ENCODE measurements at regions not wholly inside any gene's neighbourhood (a gene's known extent, or its start where the extent isn't known, plus 50 kb on each side); places are given as distances from the start of the nearest gene placed in this dataset.

DNA sequence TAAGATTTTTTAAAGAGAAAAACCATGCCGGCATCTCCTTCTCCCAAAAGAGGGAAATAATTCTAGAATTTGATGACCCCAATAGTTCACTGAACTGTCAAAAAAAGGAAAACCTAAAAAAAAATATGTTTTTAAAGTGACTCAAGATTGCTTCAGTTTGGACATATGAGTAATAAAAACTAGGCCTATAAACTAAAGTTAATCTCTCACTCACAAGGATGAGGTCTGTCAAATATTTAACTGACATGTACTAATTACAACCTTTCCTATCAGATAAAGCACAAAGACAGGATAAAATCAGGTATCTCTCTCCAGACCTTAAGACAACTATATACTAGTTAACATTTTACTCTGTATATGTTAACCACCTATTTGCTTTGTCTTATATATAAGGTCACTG, 231.9 kb downstream of the NSUN3 start:
- Histone ChIP-seq H3K27me3 (ENCODE audit: control insufficient read depth, insufficient read depth, low read length, poor library complexity, severe bottlenecking) (no peaks in the 10 kb centered on the region), H3K9me3 (ENCODE audit: control insufficient read depth, low read length) (no peaks in the 10 kb centered on the region), H3K4me1 (ENCODE audit: control insufficient read depth, insufficient read depth, low read length) (no peaks in the 10 kb centered on the region), H3K36me3 (ENCODE audit: control insufficient read depth, insufficient read depth, low read length) (no peaks in the 10 kb centered on the region), H3K27ac (ENCODE audit: insufficient read depth, low read depth, low read length, poor library complexity, severe bottlenecking) (no peak overlapping the region), H3K4me3 (ENCODE audit: insufficient read depth, low read depth, low read length) (no peak overlapping the region)
- 100% methylated on average over 1 of the region's 1 CpG for WGBS, 2 experiments

DNA sequence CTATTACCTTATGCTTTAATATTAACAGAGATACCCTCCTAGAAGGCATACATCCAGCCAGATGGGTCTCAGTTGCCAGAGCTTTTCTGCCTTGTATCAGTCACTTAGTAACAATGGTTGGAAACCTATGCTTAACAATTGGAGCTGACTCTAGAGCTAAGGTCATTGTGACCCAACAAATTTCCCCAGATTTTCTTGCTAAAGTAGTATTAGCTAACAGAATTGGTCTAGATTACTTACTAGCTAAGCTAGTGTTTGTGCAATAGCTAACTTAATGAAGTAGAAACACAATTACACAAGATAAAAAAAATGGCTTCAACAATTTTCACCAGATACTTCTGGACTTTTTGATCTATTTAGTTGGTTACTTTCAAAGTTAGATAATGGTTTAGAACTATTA, 236.9 kb downstream of the NSUN3 start:
- Histone ChIP-seq H3K4me1 (ENCODE audit: control insufficient read depth, insufficient read depth, low read length) (peaks cover 5% of the 10 kb centered on the region), H3K4me3 (ENCODE audit: insufficient read depth, low read depth, low read length) (no peak overlapping the region), H3K9me3 (ENCODE audit: control insufficient read depth, low read length) (no peaks in the 10 kb centered on the region), H3K36me3 (ENCODE audit: control insufficient read depth, insufficient read depth, low read length) (no peaks in the 10 kb centered on the region), H3K27ac (ENCODE audit: insufficient read depth, low read depth, low read length, poor library complexity, severe bottlenecking) (no peak overlapping the region), H3K27me3 (ENCODE audit: control insufficient read depth, insufficient read depth, low read length, poor library complexity, severe bottlenecking) (no peaks in the 10 kb centered on the region)

DNA sequence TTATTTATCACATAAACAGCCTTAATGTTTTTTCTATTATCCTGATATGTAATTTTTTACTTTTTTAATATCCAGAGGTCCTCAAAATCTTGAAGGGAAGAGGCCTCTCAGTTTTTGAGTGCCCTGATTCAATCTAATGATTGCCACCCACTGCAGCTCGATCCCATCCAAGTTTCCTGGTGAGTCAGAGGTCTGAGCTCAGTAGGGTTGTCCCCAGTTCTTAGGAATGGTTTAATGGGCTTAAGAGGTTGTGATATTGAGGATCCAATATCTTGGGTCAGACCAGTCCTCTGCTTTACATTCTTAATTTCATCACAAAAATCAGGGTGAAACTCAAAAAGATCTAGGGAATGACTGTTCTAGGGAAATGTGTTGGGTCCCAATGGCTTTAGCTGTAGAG, 238.5 kb downstream of the NSUN3 start:
- Histone ChIP-seq H3K27me3 (ENCODE audit: control insufficient read depth, insufficient read depth, low read length, poor library complexity, severe bottlenecking) (no peaks in the 10 kb centered on the region), H3K4me1 (ENCODE audit: control insufficient read depth, insufficient read depth, low read length) (peaks cover 14% of the 10 kb centered on the region), H3K9me3 (ENCODE audit: control insufficient read depth, low read length) (no peaks in the 10 kb centered on the region), H3K36me3 (ENCODE audit: control insufficient read depth, insufficient read depth, low read length) (no peaks in the 10 kb centered on the region), H3K4me3 (ENCODE audit: insufficient read depth, low read depth, low read length) (no peak overlapping the region), H3K27ac (ENCODE audit: insufficient read depth, low read depth, low read length, poor library complexity, severe bottlenecking) (no peak overlapping the region)
- 86 to 100% methylated on average over 1 of the region's 1 CpG for WGBS, 2 experiments

DNA sequence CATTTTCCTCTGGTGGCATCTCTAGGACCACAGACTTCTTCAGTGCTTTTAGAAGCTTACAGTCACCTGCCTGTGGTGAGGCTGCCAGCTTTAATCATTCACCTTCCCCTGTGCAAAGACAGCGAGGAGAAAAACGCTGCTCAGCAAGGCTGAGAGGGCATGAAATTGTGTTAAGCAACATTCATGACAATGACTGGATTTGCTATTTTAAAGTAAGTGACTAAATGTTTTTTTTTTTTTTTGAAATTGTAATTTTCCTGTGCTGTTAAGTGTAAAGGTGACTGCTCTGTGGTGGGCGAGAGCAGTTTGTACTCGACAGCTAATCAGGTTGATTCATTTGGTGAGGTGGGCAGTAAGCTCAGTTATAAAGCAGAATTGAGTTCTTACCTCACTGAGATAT, 240.4 kb downstream of the NSUN3 start:
- H3K4me3 ChIP-seq (ENCODE audit: insufficient read depth, low read depth, low read length) = no peak overlapping the region
- no peaks in the 10 kb centered on the region for H3K9me3 ChIP-seq (ENCODE audit: control insufficient read depth, low read length)
- no peak overlapping the region for H3K27ac ChIP-seq (ENCODE audit: insufficient read depth, low read depth, low read length, poor library complexity, severe bottlenecking)
- H3K27me3 ChIP-seq (ENCODE audit: control insufficient read depth, insufficient read depth, low read length, poor library complexity, severe bottlenecking) = no peaks in the 10 kb centered on the region
- WGBS, 2 experiments = 83 to 97% methylated on average over 2 to 4 of the region's 4 CpGs
- H3K36me3 ChIP-seq (ENCODE audit: control insufficient read depth, insufficient read depth, low read length) = no peaks in the 10 kb centered on the region
- H3K4me1 ChIP-seq (ENCODE audit: control insufficient read depth, insufficient read depth, low read length) = peaks cover 14% of the 10 kb centered on the region

DNA sequence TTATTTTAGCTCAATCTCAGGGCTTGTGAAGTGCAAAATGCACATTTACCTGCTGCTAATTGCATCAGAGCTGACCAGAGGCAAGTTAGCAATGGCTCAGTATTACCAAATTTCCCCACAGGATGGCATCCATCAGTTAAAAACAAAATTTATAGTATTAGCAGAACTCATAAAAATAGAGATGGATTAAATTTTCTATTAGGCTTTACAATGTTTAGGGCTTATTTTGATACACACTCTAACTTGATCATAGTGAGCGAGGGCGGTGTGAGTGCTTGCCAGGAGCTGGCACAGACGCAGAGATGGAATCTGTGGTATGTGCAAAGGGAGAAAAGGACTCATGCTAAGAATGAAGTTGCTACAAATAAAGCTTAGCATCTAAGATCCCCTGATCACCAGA, 241.0 kb downstream of the NSUN3 start:
- WGBS, 2 experiments = 63 to 65% methylated on average over 3 of the region's 3 CpGs
- H3K36me3 ChIP-seq (ENCODE audit: control insufficient read depth, insufficient read depth, low read length) = no peaks in the 10 kb centered on the region
- H3K27me3 ChIP-seq (ENCODE audit: control insufficient read depth, insufficient read depth, low read length, poor library complexity, severe bottlenecking) = no peaks in the 10 kb centered on the region

DNA sequence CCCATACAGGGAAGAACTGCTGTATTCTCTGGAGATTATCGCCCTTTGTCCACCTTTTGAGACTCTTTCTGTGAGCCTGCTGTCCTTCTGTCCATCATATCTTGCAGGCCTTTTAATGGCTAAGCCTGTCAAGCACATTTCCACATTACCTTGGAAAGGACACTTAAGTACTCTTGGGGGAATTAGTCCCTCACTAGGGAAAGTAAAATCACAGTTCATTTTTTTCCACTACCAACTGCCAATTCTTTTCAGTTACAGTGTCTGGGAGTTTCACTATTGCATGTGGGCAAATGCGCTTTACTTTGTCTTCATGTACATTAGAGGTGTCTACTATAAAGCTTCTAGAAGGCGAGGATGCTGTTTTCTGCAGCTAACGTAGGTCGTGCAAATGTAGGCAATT, 242.1 kb downstream of the NSUN3 start:
- Histone ChIP-seq H3K27me3 (ENCODE audit: control insufficient read depth, insufficient read depth, low read length, poor library complexity, severe bottlenecking) (no peaks in the 10 kb centered on the region), H3K9me3 (ENCODE audit: control insufficient read depth, low read length) (no peaks in the 10 kb centered on the region), H3K4me3 (ENCODE audit: insufficient read depth, low read depth, low read length) (no peak overlapping the region), H3K36me3 (ENCODE audit: control insufficient read depth, insufficient read depth, low read length) (no peaks in the 10 kb centered on the region), H3K4me1 (ENCODE audit: control insufficient read depth, insufficient read depth, low read length) (peaks cover 14% of the 10 kb centered on the region), H3K27ac (ENCODE audit: insufficient read depth, low read depth, low read length, poor library complexity, severe bottlenecking) (no peak overlapping the region)
- 93 to 94% methylated on average over 5 of the region's 5 CpGs for WGBS, 2 experiments

More for the DNA sequence above, 241.0 kb downstream of the NSUN3 start:
- H3K4me3 ChIP-seq (ENCODE audit: insufficient read depth, low read depth, low read length) = no peak overlapping the region
- no peak overlapping the region for H3K27ac ChIP-seq (ENCODE audit: insufficient read depth, low read depth, low read length, poor library complexity, severe bottlenecking)
- H3K9me3 ChIP-seq (ENCODE audit: control insufficient read depth, low read length) = no peaks in the 10 kb centered on the region
- H3K4me1 ChIP-seq (ENCODE audit: control insufficient read depth, insufficient read depth, low read length) = peaks cover 14% of the 10 kb centered on the region

DNA sequence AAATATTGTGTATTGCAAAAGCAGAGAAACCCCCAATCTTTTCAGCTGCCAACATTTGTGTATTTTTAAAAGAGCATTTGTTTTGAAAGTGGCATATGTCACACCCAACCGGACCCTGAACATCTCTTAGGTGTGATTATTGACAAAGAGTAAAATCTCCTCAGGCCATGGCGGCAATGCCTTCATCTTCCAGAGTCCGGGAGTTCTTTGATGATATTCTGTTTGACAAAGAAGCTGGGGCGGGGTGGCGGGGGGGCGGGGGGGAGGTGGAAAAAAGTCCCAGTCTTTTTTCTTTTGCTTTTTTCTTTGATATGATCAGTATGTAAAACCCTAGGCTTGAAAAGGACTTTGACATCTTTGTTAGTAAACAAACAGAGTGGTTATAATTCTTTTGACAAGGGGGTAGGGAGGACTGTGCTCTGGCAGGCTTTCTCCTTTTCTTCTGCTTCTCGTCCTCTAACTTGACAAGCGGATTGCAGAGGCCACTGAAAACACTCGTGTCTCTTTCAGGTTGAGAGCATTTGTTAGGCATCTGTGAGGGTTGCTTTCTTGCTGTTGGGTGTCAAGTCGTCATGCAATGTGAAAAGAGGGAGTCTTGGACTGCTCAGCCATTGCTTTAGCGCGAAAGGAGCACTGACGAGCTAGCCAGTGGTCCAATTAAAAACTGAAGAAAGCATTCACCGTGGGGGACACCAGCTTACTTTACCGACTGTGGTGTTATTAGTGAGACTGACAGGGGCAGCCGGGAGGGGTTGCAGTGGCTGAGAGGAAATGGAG, 243.2 kb downstream of the NSUN3 start:
- H3K27ac ChIP-seq (ENCODE audit: insufficient read depth, low read depth, low read length, poor library complexity, severe bottlenecking) = no peak overlapping the region
- H3K4me3 ChIP-seq (ENCODE audit: insufficient read depth, low read depth, low read length) = no peak overlapping the region
- no peaks in the 10 kb centered on the region for H3K27me3 ChIP-seq (ENCODE audit: control insufficient read depth, insufficient read depth, low read length, poor library complexity, severe bottlenecking)
- H3K9me3 ChIP-seq (ENCODE audit: control insufficient read depth, low read length) = no peaks in the 10 kb centered on the region
- WGBS, 2 experiments = 43 to 45% methylated on average over 16 of the region's 16 CpGs
- H3K36me3 ChIP-seq (ENCODE audit: control insufficient read depth, insufficient read depth, low read length) = no peaks in the 10 kb centered on the region
- peaks cover 14% of the 10 kb centered on the region for H3K4me1 ChIP-seq (ENCODE audit: control insufficient read depth, insufficient read depth, low read length)

DNA sequence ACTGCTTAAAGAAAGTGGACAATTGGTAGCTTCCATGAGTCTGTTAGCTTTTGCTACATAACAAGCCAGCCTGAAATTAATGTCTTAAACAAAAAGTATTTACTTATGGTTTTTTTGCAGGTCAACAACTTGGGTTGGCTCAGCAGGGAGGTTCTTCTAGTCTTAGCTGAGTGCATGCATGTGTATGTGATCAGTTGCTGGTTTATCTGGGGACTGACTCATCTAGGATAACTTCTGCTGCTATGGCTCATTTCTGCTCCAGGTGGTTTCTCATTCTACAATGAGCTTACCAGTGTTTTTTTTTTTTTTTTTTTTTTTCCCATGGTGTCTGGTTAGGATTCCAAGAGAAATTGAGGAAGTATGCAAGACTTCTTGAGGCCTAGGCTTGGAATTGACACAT, 244.7 kb downstream of the NSUN3 start:
- no peaks in the 10 kb centered on the region for H3K27me3 ChIP-seq (ENCODE audit: control insufficient read depth, insufficient read depth, low read length, poor library complexity, severe bottlenecking)
- no peak overlapping the region for H3K27ac ChIP-seq (ENCODE audit: insufficient read depth, low read depth, low read length, poor library complexity, severe bottlenecking)
- H3K4me1 ChIP-seq (ENCODE audit: control insufficient read depth, insufficient read depth, low read length) = peaks cover 14% of the 10 kb centered on the region
- H3K9me3 ChIP-seq (ENCODE audit: control insufficient read depth, low read length) = no peaks in the 10 kb centered on the region
- no peak overlapping the region for H3K4me3 ChIP-seq (ENCODE audit: insufficient read depth, low read depth, low read length)
- H3K36me3 ChIP-seq (ENCODE audit: control insufficient read depth, insufficient read depth, low read length) = no peaks in the 10 kb centered on the region

DNA sequence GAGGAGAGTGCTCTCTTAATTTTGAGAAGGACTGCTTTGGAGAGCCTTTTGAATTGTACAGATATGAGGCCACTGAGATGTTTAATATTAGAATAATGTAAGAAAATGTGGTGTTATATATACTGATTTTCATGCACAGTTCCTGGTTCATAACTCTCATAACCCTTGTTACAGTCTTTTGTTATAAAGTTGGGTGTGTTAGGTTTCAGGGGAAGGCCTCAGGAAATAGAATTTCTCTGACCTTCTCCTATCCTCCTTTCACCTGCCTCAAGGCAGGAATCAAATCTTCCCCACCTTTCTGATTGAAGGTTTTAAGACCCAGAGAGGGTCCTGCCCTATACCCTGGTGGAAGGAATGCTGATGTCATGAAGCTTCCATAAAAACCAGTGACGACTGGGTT, 245.9 kb downstream of the NSUN3 start:
- Histone ChIP-seq H3K4me3 (ENCODE audit: insufficient read depth, low read depth, low read length) (no peak overlapping the region), H3K36me3 (ENCODE audit: control insufficient read depth, insufficient read depth, low read length) (no peaks in the 10 kb centered on the region), H3K27ac (ENCODE audit: insufficient read depth, low read depth, low read length, poor library complexity, severe bottlenecking) (no peak overlapping the region), H3K9me3 (ENCODE audit: control insufficient read depth, low read length) (no peaks in the 10 kb centered on the region), H3K27me3 (ENCODE audit: control insufficient read depth, insufficient read depth, low read length, poor library complexity, severe bottlenecking) (no peaks in the 10 kb centered on the region), H3K4me1 (ENCODE audit: control insufficient read depth, insufficient read depth, low read length) (peaks cover 13% of the 10 kb centered on the region)
- WGBS, 2 experiments = 90 to 94% methylated on average over 1 of the region's 1 CpG

DNA sequence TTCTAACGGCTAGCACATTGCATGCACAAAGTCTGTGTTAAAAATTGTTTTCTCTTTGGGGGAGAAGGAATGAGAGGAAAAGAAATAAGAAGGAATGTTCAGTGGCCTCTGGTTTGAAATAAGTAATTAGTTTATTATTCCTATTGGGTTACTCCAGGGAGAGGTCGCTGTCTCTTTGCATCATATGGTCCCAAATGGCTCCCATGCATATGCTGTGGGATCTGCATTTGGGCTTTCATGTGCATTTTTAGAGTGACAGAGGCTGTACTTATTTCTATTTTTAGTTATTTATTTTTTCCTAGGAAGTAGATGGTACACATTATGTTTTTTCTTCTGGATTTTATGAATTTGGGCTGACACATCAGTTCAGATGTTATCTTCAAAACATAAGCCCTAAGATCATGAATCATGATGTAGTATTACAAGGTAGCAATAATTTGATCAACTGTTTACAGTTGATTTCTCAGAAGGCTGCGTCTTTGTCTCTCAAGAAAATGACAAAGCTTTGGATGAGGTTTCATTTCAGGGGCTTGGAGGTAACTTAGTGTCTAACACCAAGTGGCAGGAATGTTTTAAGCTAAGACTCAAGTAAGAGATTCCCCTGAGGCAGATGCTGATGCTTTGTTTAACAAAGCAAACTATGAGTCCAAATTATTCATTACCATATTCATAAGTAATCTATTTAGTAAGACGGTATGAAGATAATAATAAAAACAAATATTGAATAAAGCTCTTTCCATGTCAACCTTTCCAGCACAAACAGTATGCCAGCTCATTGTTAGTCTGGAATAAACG, 247.7 kb downstream of the NSUN3 start:
- H3K27ac ChIP-seq (ENCODE audit: insufficient read depth, low read depth, low read length, poor library complexity, severe bottlenecking) = no peak overlapping the region

More for the DNA sequence above, 247.7 kb downstream of the NSUN3 start:
- Histone ChIP-seq H3K27me3 (ENCODE audit: control insufficient read depth, insufficient read depth, low read length, poor library complexity, severe bottlenecking) (no peaks in the 10 kb centered on the region), H3K4me1 (ENCODE audit: control insufficient read depth, insufficient read depth, low read length) (peaks cover under 1% of the 10 kb centered on the region), H3K9me3 (ENCODE audit: control insufficient read depth, low read length) (no peaks in the 10 kb centered on the region), H3K36me3 (ENCODE audit: control insufficient read depth, insufficient read depth, low read length) (no peaks in the 10 kb centered on the region), H3K4me3 (ENCODE audit: insufficient read depth, low read depth, low read length) (no peak overlapping the region)
- 86 to 87% methylated on average over 4 of the region's 5 CpGs for WGBS, 2 experiments

All from ectodermal cell (in vitro differentiated cells).